ENCODE measurements at regions not wholly inside any gene's neighbourhood (a gene's known extent, or its start where the extent isn't known, plus 50 kb on each side); places are given as distances from the start of the nearest gene placed in this dataset.
"Not testable (repeated sequence)": the region's sequence is repeated elsewhere in the genome, so short reads cannot be mapped to it uniquely, and the experiment has no call there.

GRCh38 chr10:117801691-117802090 lies 245.1 kb downstream of the RAB11FIP2 start:
- Histone ChIP-seq H3K36me3 (ENCODE audit: control insufficient read depth, insufficient read depth, low read length) (no peaks in the 10 kb centered on the region), H3K27me3 (ENCODE audit: control insufficient read depth, insufficient read depth, low read length) (no peaks in the 10 kb centered on the region), H3K27ac (no peak overlapping the region), H3K9me3 (ENCODE audit: control insufficient read depth, low read length) (no peaks in the 10 kb centered on the region), H3K4me1 (no peaks in the 10 kb centered on the region), H3K4me3 (ENCODE audit: low read depth, low read length) (no peak overlapping the region), H3K79me2 (no peaks in the 10 kb centered on the region), H2AFZ (no peak overlapping the region), H3K9ac (no peak overlapping the region), H3K4me2 (ENCODE audit: low read length) (no peak overlapping the region)
- no peak for TF ChIP-seq CTCF (IDR thresholded peaks at IDR 0.05)

- no peak for TF ChIP-seq CTCF (IDR thresholded peaks at IDR 0.05)
These were observed 242.2 kb downstream of the RAB11FIP2 start for GRCh38 chr10:117804470-117805011.

GRCh38 chr10:117805139-117805538 lies 241.6 kb downstream of the RAB11FIP2 start:
- TF ChIP-seq CTCF (IDR thresholded peaks at IDR 0.05) = no peak
- H3K27me3 ChIP-seq (ENCODE audit: control insufficient read depth, insufficient read depth, low read length) = no peaks in the 10 kb centered on the region
- H3K4me2 ChIP-seq (ENCODE audit: low read length) = no peak overlapping the region
- no peaks in the 10 kb centered on the region for H3K4me1 ChIP-seq
- no peak overlapping the region for H3K27ac ChIP-seq
- no peak overlapping the region for H3K4me3 ChIP-seq (ENCODE audit: low read depth, low read length)
- no peaks in the 10 kb centered on the region for H3K9me3 ChIP-seq (ENCODE audit: control insufficient read depth, low read length)
- H2AFZ ChIP-seq = no peak overlapping the region
- no peak overlapping the region for H3K9ac ChIP-seq
- H3K79me2 ChIP-seq = no peaks in the 10 kb centered on the region
- no peaks in the 10 kb centered on the region for H3K36me3 ChIP-seq (ENCODE audit: control insufficient read depth, insufficient read depth, low read length)

More at GRCh38 chr10:117804470-117805011, 242.2 kb downstream of the RAB11FIP2 start:
- H3K27ac ChIP-seq = no peak overlapping the region
- H3K79me2 ChIP-seq = no peaks in the 10 kb centered on the region
- no peaks in the 10 kb centered on the region for H3K4me1 ChIP-seq
- H3K36me3 ChIP-seq (ENCODE audit: control insufficient read depth, insufficient read depth, low read length) = no peaks in the 10 kb centered on the region
- H3K9ac ChIP-seq = no peak overlapping the region
- no peak overlapping the region for H2AFZ ChIP-seq
- H3K27me3 ChIP-seq (ENCODE audit: control insufficient read depth, insufficient read depth, low read length) = no peaks in the 10 kb centered on the region
- no peak overlapping the region for H3K4me2 ChIP-seq (ENCODE audit: low read length)
- H3K4me3 ChIP-seq (ENCODE audit: low read depth, low read length) = no peak overlapping the region
- no peaks in the 10 kb centered on the region for H3K9me3 ChIP-seq (ENCODE audit: control insufficient read depth, low read length)

GRCh38 chr10:117807441-117807840 lies 239.3 kb downstream of the RAB11FIP2 start:
- no peaks in the 10 kb centered on the region for H3K4me1 ChIP-seq
- H3K9me3 ChIP-seq (ENCODE audit: control insufficient read depth, low read length) = no peaks in the 10 kb centered on the region
- no peaks in the 10 kb centered on the region for H3K36me3 ChIP-seq (ENCODE audit: control insufficient read depth, insufficient read depth, low read length)
- H3K9ac ChIP-seq = no peak overlapping the region
- no peak overlapping the region for H3K4me2 ChIP-seq (ENCODE audit: low read length)
- H3K27me3 ChIP-seq (ENCODE audit: control insufficient read depth, insufficient read depth, low read length) = no peaks in the 10 kb centered on the region
- TF ChIP-seq CTCF (IDR thresholded peaks at IDR 0.05) = no peak
- H3K79me2 ChIP-seq = no peaks in the 10 kb centered on the region
- no peak overlapping the region for H3K4me3 ChIP-seq (ENCODE audit: low read depth, low read length)
- H2AFZ ChIP-seq = no peak overlapping the region
- H3K27ac ChIP-seq = no peak overlapping the region

- not testable (repeated sequence) for H3K79me2 ChIP-seq, H3K27ac ChIP-seq, H2AFZ ChIP-seq
These were observed 230.9 kb downstream of the RAB11FIP2 start for GRCh38 chr10:117815816-117816215.

More at GRCh38 chr10:117815816-117816215, 230.9 kb downstream of the RAB11FIP2 start:
- H3K36me3 ChIP-seq (ENCODE audit: control insufficient read depth, insufficient read depth, low read length); H3K9ac ChIP-seq; H3K4me1 ChIP-seq; H3K4me2 ChIP-seq (ENCODE audit: low read length); H3K9me3 ChIP-seq (ENCODE audit: control insufficient read depth, low read length); H3K4me3 ChIP-seq (ENCODE audit: low read depth, low read length); H3K27me3 ChIP-seq (ENCODE audit: control insufficient read depth, insufficient read depth, low read length): not testable (repeated sequence)

All from parathyroid adenoma (tissue), 2 donors.